GM18499 (cell line): ENCODE measurements at regions not wholly inside any gene's neighbourhood (a gene's known extent, or its start where the extent isn't known, plus 50 kb on each side); places are given as distances from the start of the nearest gene placed in this dataset.

ENCODE experiments used
- ATAC-seq: cut with Tn5 transposase; IDR thresholded peaks from one replicate; pipeline ENCODE4 v1.9.1; 2021; ENCODE audit warnings: moderate number of reproducible peaks; ENCODE audit not compliant: insufficient read depth, unreplicated experiment

GRCh38 chr6:93516441-93516840, 97.1 kb upstream of the EPHA7 start:
- no peak for ATAC-seq

- no peak for ATAC-seq
Observed at GRCh38 chr6:93515736-93516135, 96.4 kb upstream of the EPHA7 start.

- ATAC-seq: no peak
Observed at GRCh38 chr6:93498713-93499112, 79.4 kb upstream of the EPHA7 start.

- ATAC-seq: no peak
Observed at GRCh38 chr6:93496548-93496947, 77.2 kb upstream of the EPHA7 start.

GRCh38 chr6:93494057-93494456, 74.7 kb upstream of the EPHA7 start:
- ATAC-seq: no peak

GRCh38 chr6:93474733-93475179, 55.4 kb upstream of the EPHA7 start:
- ATAC-seq: no peak

GRCh38 chr6:93471281-93471680, 51.9 kb upstream of the EPHA7 start:
- no peak for ATAC-seq
